Endothelial cell of umbilical vein (primary cell): ENCODE measurements at regions not wholly inside any gene's neighbourhood (a gene's known extent, or its start where the extent isn't known, plus 50 kb on each side); places are given as distances from the start of the nearest gene placed in this dataset.

Experiments used
- BruUV-seq: library from RNA; stranded (reverse); fragments of 400-500 nt; replicated peaks from 2 replicates; lab custom pipeline; 2021; lab: Mats Ljungman, UMichigan
- CTCF ChIA-PET: fragments of 300-600, 350-600 bp; sonication (Branson Sonifier 250); formaldehyde crosslinking; loops from one replicate; lab custom pipeline; 2021; ENCODE audit warnings: antibody characterized with exemption, inconsistent platforms; lab: Charles Lee
- POLR2A ChIA-PET: fragments of 300-600, 350-600 bp; sonication (Branson Sonifier 250); formaldehyde crosslinking; loops from one replicate; lab custom pipeline; 2021; ENCODE audit warnings: antibody characterized with exemption, inconsistent platforms; lab: Charles Lee
- DNase-seq: peaks from one replicate; pipeline ENCODE4 v3.0.0-alpha.2; 2011; ENCODE audit warnings: low read depth, low spot score
- FAIRE-seq: peaks from 2 replicates; lab custom pipeline; 2011; peaks lifted over from hg19 to GRCh38; lab: Jason Lieb, UNC
- H2AFZ ChIP-seq: 2 replicates; pipeline ENCODE4 v1.6.0; 2012; ENCODE audit warnings: low read depth, low read length, control low read depth, inconsistent platforms
- H3K27ac ChIP-seq: 2 replicates; pipeline ENCODE4 v1.5.1; 2011; ENCODE audit warnings: low read depth, mild to moderate bottlenecking, control low read depth, low read length, moderate library complexity; ENCODE audit not compliant: insufficient read depth
- H3K27me3 ChIP-seq, 2 experiments: 2 replicates each; pipeline versions ENCODE4 v1.6.0 to v1.6.1; 2011; ENCODE audit warnings: low read length in 2 of 2, mixed read lengths in 1 of 2; ENCODE audit not compliant: control insufficient read depth in 2 of 2, insufficient read depth in 2 of 2
- H3K36me3 ChIP-seq, 2 experiments: 2 replicates in 1 of 2; 3 replicates in 1 of 2; pipeline ENCODE4 v1.5.1; 2011; ENCODE audit warnings: low read length in 2 of 2, mild to moderate bottlenecking in 1 of 2, moderate library complexity in 1 of 2; ENCODE audit not compliant: control insufficient read depth in 2 of 2, insufficient read depth in 2 of 2; ENCODE audit errors: extremely low read depth in 1 of 2
- H3K4me1 ChIP-seq: 3 replicates; pipeline ENCODE4 v1.5.1; 2011; ENCODE audit warnings: mild to moderate bottlenecking, low read length; ENCODE audit not compliant: control insufficient read depth, insufficient read depth; ENCODE audit errors: extremely low read depth
- H3K4me2 ChIP-seq: 2 replicates; pipeline ENCODE4 v1.6.1; 2011; ENCODE audit warnings: low read length, control low read depth, mixed read lengths; ENCODE audit not compliant: insufficient read depth
- H3K4me3 ChIP-seq, 3 experiments: fragments of 200-600 bp in 1 of 3; sonication (generic), shearing (Covaris generic) in 1 of 3; replicated peaks in 1 of 3; 2 replicates each; pipeline ENCODE4 v1.5.1; 2011 to 2016; ENCODE audit warnings: control low read depth in 3 of 3, low read length in 3 of 3, mild to moderate bottlenecking in 2 of 3, inconsistent platforms in 1 of 3, low read depth in 1 of 3, moderate library complexity in 1 of 3; ENCODE audit not compliant: insufficient read depth in 1 of 3
- H3K79me2 ChIP-seq: 2 replicates; pipeline ENCODE4 v1.6.0; 2012; ENCODE audit warnings: low read length, inconsistent platforms; ENCODE audit not compliant: control insufficient read depth, insufficient read depth
- H3K9ac ChIP-seq: replicated peaks from 2 replicates; pipeline ENCODE3; 2011; ENCODE audit warnings: low read length, control low read depth; ENCODE audit not compliant: insufficient read depth; ENCODE audit errors: extremely low read depth
- H3K9me1 ChIP-seq: replicated peaks from 3 replicates; pipeline ENCODE4 v1.6.0; 2011; ENCODE audit warnings: mild to moderate bottlenecking, low read length; ENCODE audit not compliant: control insufficient read depth, insufficient read depth; ENCODE audit errors: extremely low read depth
- H3K9me3 ChIP-seq: replicated peaks from 2 replicates; pipeline ENCODE4 v1.5.1; 2012; ENCODE audit warnings: low read length, inconsistent platforms; ENCODE audit not compliant: control insufficient read depth, insufficient read depth
- H4K20me1 ChIP-seq: replicated peaks from 2 replicates; pipeline ENCODE3; 2011; ENCODE audit warnings: mild to moderate bottlenecking, low read length; ENCODE audit not compliant: control insufficient read depth, insufficient read depth; ENCODE audit errors: extremely low read depth
- CTCF ChIP-seq, 2 donors: IDR thresholded peaks; 1 replicate in 1 of 2; 2 replicates in 1 of 2; pipeline ENCODE4 v1.5.1; 2011; ENCODE audit warnings: low read length in 2 of 2, mild to moderate bottlenecking in 2 of 2, moderate library complexity in 2 of 2, control low read depth in 1 of 2, inconsistent platforms in 1 of 2, low read depth in 1 of 2; ENCODE audit not compliant: insufficient read depth in 1 of 2; ENCODE audit errors: extremely low read depth in 1 of 2
- EZH2 ChIP-seq: IDR thresholded peaks from 2 replicates; pipeline ENCODE4 v1.6.1; 2012; ENCODE audit warnings: borderline replicate concordance, low read depth, mild to moderate bottlenecking, moderate library complexity, low read length, inconsistent platforms; ENCODE audit not compliant: severe bottlenecking
- FOS ChIP-seq: IDR thresholded peaks from 2 replicates; pipeline ENCODE4 v1.6.1; 2011; ENCODE audit warnings: mild to moderate bottlenecking, low read length, moderate library complexity, borderline replicate concordance; ENCODE audit not compliant: insufficient read depth
- GATA2 ChIP-seq: IDR thresholded peaks from 2 replicates; pipeline ENCODE4 v1.7.0; 2011; ENCODE audit warnings: low read depth, mild to moderate bottlenecking, moderate library complexity, mixed read lengths, low read length; ENCODE audit not compliant: insufficient read length, insufficient read depth
- JUN ChIP-seq: IDR thresholded peaks from 2 replicates; pipeline ENCODE4 v1.6.1; 2011; ENCODE audit warnings: borderline replicate concordance, low read depth; ENCODE audit not compliant: insufficient read length, insufficient read depth
- MAX ChIP-seq: IDR thresholded peaks from 2 replicates; pipeline ENCODE4 v1.6.1; 2011; ENCODE audit not compliant: insufficient read depth, insufficient read length
- MYC ChIP-seq: IDR thresholded peaks from one replicate; pipeline ENCODE4 v1.6.1; 2011; ENCODE audit warnings: mild to moderate bottlenecking, low read depth, low read length
- POLR2A ChIP-seq: IDR thresholded peaks from 2 replicates; pipeline ENCODE4 v1.6.1; 2012; ENCODE audit warnings: low read depth, mild to moderate bottlenecking, control low read depth, low read length
- POLR2AphosphoS5 ChIP-seq: IDR thresholded peaks from 2 replicates; pipeline ENCODE4 v1.6.1; 2012; ENCODE audit warnings: low read depth, mild to moderate bottlenecking, control low read depth, low read length, moderate library complexity; ENCODE audit not compliant: insufficient read depth
- dilution Hi-C: fragments of 300-500 bp; cut with MboI; formaldehyde crosslinking; loops from one replicate; pipeline ENCODE4 v1.15.0; 2019; ENCODE audit warnings: low sequenced_read_pairs; ENCODE audit not compliant: extremely low pct_ligation_motif_present
- intact Hi-C: fragments of 100-400 bp; cut with micrococcal nuclease; formaldehyde crosslinking; loops from one replicate; pipeline ENCODE4 v1.10.0; 2022

- H2AFZ ChIP-seq, result no peak overlapping the region
- BruUV-seq, result no TSS peak
- no peaks in the 10 kb centered on the region for H4K20me1 ChIP-seq
- H3K27me3 ChIP-seq, result no peaks in the 10 kb centered on the region
- no peaks in the 10 kb centered on the region for H3K9me3 ChIP-seq
- no peak overlapping the region for H3K27ac ChIP-seq
- H3K79me2 ChIP-seq, result no peaks in the 10 kb centered on the region
- FAIRE-seq (no peak), DNase-seq (no peak)
- POLR2A ChIA-PET, result no interaction called here
- no peaks in the 10 kb centered on the region for H3K9me1 ChIP-seq
- intact Hi-C loops, result no loop called here
- no peaks in the 10 kb centered on the region for H3K36me3 ChIP-seq
- dilution Hi-C loops, result no loop called here
- H3K4me2 ChIP-seq, result no peak overlapping the region
- TF ChIP-seq MYC (no peak), POLR2A (no peak), JUN (no peak), FOS (no peak), EZH2 (no peak), POLR2AphosphoS5 (no peak), CTCF (IDR thresholded peaks at IDR 0.05; ENCODE audit: extremely low read depth in 1 of 2, insufficient read depth in 1 of 2, low read depth in 1 of 2, low read length in 2 of 2) (no peak), GATA2 (no peak), MAX (no peak)
- H3K9ac ChIP-seq, result no peak overlapping the region
- no peak overlapping the region for H3K4me3 ChIP-seq
- CTCF ChIA-PET, result interaction anchor here (0.7 kb wide), 1 partner anchor 22 kb away, joined by 3 read pairs; no protein-coding TSS in a partner anchor
- no peaks in the 10 kb centered on the region for H3K4me1 ChIP-seq
These were observed 497.2 kb downstream of the RAPGEF2 start for GRCh38 chr4:159600061-159600460.
